CD14-positive monocyte (primary cell): ENCODE measurements at regions not wholly inside any gene's neighbourhood (a gene's known extent, or its start where the extent isn't known, plus 50 kb on each side); places are given as distances from the start of the nearest gene placed in this dataset.

ENCODE experiments used
- DNase-seq, 3 donors: peaks; one replicate each; pipeline ENCODE4 v3.0.0-alpha.2; 2011 to 2022
- H2AFZ ChIP-seq: 2 replicates; pipeline ENCODE4 v1.6.0; 2012; ENCODE audit warnings: mild to moderate bottlenecking, low read depth, low read length, inconsistent platforms; ENCODE audit not compliant: insufficient read depth, poor library complexity, severe bottlenecking
- H3K27ac ChIP-seq, 2 donors: 1 replicate in 1 of 2; 2 replicates in 1 of 2; pipeline ENCODE4 v1.5.1; 2012 to 2013; ENCODE audit warnings: low read length in 2 of 2, control low read depth in 1 of 2, inconsistent platforms in 1 of 2, low read depth in 1 of 2, mild to moderate bottlenecking in 1 of 2
- H3K27me3 ChIP-seq, 2 donors: one replicate each; pipeline versions ENCODE4 v1.6.0 to v1.6.1; 2011 to 2013; ENCODE audit warnings: low read length in 2 of 2; ENCODE audit not compliant: control insufficient read depth in 2 of 2, insufficient read depth in 2 of 2
- H3K36me3 ChIP-seq, 2 donors: replicated peaks in 1 of 2; 1 replicate in 1 of 2; 2 replicates in 1 of 2; pipeline versions ENCODE4 v1.5.1 to v1.6.1; 2012 to 2013; ENCODE audit warnings: low read length in 2 of 2, control low read depth in 1 of 2, inconsistent platforms in 1 of 2, mild to moderate bottlenecking in 1 of 2; ENCODE audit not compliant: insufficient read depth in 2 of 2, control insufficient read depth in 1 of 2
- H3K4me1 ChIP-seq, 2 donors: 1 replicate in 1 of 2; 2 replicates in 1 of 2; pipeline versions ENCODE4 v1.5.1 to v1.6.1; 2012 to 2013; ENCODE audit warnings: low read length in 2 of 2, control low read depth in 1 of 2, inconsistent platforms in 1 of 2, mild to moderate bottlenecking in 1 of 2, moderate library complexity in 1 of 2; ENCODE audit not compliant: insufficient read depth in 2 of 2, control insufficient read depth in 1 of 2
- H3K4me2 ChIP-seq: replicated peaks from 2 replicates; pipeline ENCODE3; 2012; ENCODE audit warnings: low read length, moderate library complexity, mild to moderate bottlenecking; ENCODE audit not compliant: poor library complexity, severe bottlenecking; ENCODE audit errors: extremely low read depth
- H3K4me3 ChIP-seq, 3 experiments: fragments of 200-600 bp in 1 of 3; sonication (generic) in 1 of 3; replicated peaks in 1 of 3; 1 replicate in 2 of 3; 2 replicates in 1 of 3; pipeline ENCODE4 v1.5.1; 2011 to 2013; ENCODE audit warnings: low read length in 3 of 3, mild to moderate bottlenecking in 3 of 3, control low read depth in 2 of 3, low read depth in 2 of 3, inconsistent platforms in 1 of 3, moderate library complexity in 1 of 3
- H3K79me2 ChIP-seq: 2 replicates; pipeline ENCODE4 v1.6.0; 2012; ENCODE audit warnings: mild to moderate bottlenecking, control low read depth, inconsistent platforms, low read length, moderate library complexity; ENCODE audit not compliant: insufficient read depth
- H3K9ac ChIP-seq: 2 replicates; pipeline ENCODE4 v1.6.0; 2017; ENCODE audit warnings: low read length, mild to moderate bottlenecking; ENCODE audit not compliant: insufficient read depth, poor library complexity, severe bottlenecking
- H3K9me3 ChIP-seq, 2 donors: replicated peaks in 1 of 2; 1 replicate in 1 of 2; 2 replicates in 1 of 2; pipeline versions ENCODE4 v1.5.1 to v1.6.1; 2012 to 2013; ENCODE audit warnings: low read length in 2 of 2, control low read depth in 1 of 2; ENCODE audit not compliant: control insufficient read depth in 1 of 2, insufficient read depth in 1 of 2
- H4K20me1 ChIP-seq: 2 replicates; pipeline ENCODE4 v1.6.0; 2012; ENCODE audit warnings: mild to moderate bottlenecking, low read length, control low read depth, moderate library complexity; ENCODE audit not compliant: insufficient read depth
- H3K27ac Mint-ChIP-seq, 7 donors: one replicate each; pipeline ENCODE4 v1.8.0; 2020; ENCODE audit warnings: mild to moderate bottlenecking in 7 of 7, mixed read lengths in 7 of 7, moderate library complexity in 6 of 7, inconsistent platforms in 2 of 7
- H3K27me3 Mint-ChIP-seq, 3 donors: one replicate each; pipeline ENCODE4 v1.8.0; 2021 to 2022; ENCODE audit warnings: low read depth in 3 of 3, mild to moderate bottlenecking in 3 of 3, mixed read lengths in 3 of 3, moderate library complexity in 3 of 3, inconsistent platforms in 1 of 3
- H3K36me3 Mint-ChIP-seq, 2 donors: one replicate each; pipeline ENCODE4 v1.8.0; 2020; ENCODE audit warnings: mixed read lengths in 2 of 2, inconsistent platforms in 1 of 2, mild to moderate bottlenecking in 1 of 2
- H3K4me1 Mint-ChIP-seq: one replicate; pipeline ENCODE4 v1.8.0; 2020; ENCODE audit warnings: mild to moderate bottlenecking, mixed read lengths
- H3K4me3 Mint-ChIP-seq, 2 donors: one replicate each; pipeline ENCODE4 v1.8.0; 2020; ENCODE audit warnings: mild to moderate bottlenecking in 2 of 2, mixed read lengths in 2 of 2, moderate library complexity in 1 of 2
- H3K9me3 Mint-ChIP-seq, 7 donors: one replicate each; pipeline ENCODE4 v1.8.0; 2020 to 2022; ENCODE audit warnings: mixed read lengths in 7 of 7, mild to moderate bottlenecking in 6 of 7, moderate library complexity in 6 of 7, inconsistent platforms in 2 of 7
- WGBS: methylation state at CpG from one replicate; pipeline ENCODE4 v1.1.5; 2013; ENCODE audit warnings: missing lambda C conversion rate; ENCODE audit not compliant: insufficient coverage; 5-methylcytosine and 5-hydroxymethylcytosine counted together
- intact Hi-C, 2 donors: fragments of 100-400 bp; cut with micrococcal nuclease; formaldehyde crosslinking; loops; one replicate each; pipeline versions ENCODE4 v1.15.0 to v1.15.1; 2023
- TF ChIP-seq, protein P1 (sequence below): fragments of 200-600 bp; IDR thresholded peaks from one replicate; pipeline ENCODE4 v1.8.0; 2022; ENCODE audit warnings: antibody characterized with exemption, mild to moderate bottlenecking

DNA sequence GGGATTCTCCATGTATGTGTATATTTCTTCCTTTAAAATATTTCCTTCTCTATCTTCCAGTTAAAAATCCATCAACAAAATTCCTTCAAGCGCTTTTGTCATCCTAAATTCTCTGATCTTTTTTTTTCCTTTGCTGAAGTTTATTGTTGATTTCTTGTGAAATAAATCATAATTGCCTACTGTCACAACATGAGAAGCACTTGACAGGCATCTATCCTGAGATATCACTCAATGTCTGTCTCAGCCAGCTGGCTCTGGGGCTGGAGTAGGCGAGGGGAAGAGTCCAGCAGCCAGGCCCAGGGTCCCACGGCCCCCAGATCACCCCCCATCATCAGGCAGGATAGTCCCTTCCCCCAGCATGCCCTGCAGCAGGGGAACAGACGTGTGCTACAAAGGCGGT is 109.0 kb upstream of the TLE3 start:
- H3K4me3 Mint-ChIP-seq, result no peak overlapping the region

DNA sequence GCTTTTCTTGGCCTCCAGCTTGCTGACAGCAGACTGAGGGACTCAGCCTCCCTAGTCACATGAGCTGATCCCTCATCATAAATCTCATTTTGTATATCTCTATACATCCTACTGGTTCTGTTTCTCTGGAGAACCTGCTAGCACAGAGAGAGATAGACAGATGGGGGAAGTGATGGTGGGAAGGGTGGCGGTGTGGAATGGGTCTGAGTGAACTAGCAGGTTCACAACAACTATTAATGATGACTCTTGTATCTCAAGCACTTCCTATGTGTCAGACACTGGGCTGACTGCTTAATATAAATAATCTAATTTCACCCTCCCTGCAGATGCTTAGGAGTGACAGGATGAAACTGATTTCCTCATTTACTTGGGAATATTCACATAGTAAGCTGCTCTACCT is 106.9 kb upstream of the TLE3 start:
- no peak overlapping the region for H3K9ac ChIP-seq
- H3K4me2 ChIP-seq, result no peak overlapping the region
- no peaks in the 10 kb centered on the region for H4K20me1 ChIP-seq
- no peak overlapping the region for H2AFZ ChIP-seq
- no peak overlapping the region for H3K27ac ChIP-seq
- no peaks in the 10 kb centered on the region for H3K4me1 ChIP-seq
- no peaks in the 10 kb centered on the region for H3K36me3 Mint-ChIP-seq
- H3K4me3 Mint-ChIP-seq, result no peak overlapping the region
- no CpG with 5 or more reads among the region's 1 CpG for WGBS
- H3K9me3 ChIP-seq, result no peaks in the 10 kb centered on the region
- peaks cover 16 to 23% (median 17%) of the 10 kb centered on the region in 3 donors for H3K27me3 Mint-ChIP-seq
- no peaks in the 10 kb centered on the region for H3K36me3 ChIP-seq
- no peak overlapping the region for H3K27ac Mint-ChIP-seq
- intact Hi-C loops, result no loop called here
- no peak for DNase-seq
- no peaks in the 10 kb centered on the region for H3K9me3 Mint-ChIP-seq
- H3K4me3 ChIP-seq, result no peak overlapping the region
- TF ChIP-seq, protein P1, sequence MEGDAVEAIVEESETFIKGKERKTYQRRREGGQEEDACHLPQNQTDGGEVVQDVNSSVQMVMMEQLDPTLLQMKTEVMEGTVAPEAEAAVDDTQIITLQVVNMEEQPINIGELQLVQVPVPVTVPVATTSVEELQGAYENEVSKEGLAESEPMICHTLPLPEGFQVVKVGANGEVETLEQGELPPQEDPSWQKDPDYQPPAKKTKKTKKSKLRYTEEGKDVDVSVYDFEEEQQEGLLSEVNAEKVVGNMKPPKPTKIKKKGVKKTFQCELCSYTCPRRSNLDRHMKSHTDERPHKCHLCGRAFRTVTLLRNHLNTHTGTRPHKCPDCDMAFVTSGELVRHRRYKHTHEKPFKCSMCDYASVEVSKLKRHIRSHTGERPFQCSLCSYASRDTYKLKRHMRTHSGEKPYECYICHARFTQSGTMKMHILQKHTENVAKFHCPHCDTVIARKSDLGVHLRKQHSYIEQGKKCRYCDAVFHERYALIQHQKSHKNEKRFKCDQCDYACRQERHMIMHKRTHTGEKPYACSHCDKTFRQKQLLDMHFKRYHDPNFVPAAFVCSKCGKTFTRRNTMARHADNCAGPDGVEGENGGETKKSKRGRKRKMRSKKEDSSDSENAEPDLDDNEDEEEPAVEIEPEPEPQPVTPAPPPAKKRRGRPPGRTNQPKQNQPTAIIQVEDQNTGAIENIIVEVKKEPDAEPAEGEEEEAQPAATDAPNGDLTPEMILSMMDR, result no peak
- no peaks in the 10 kb centered on the region for H3K79me2 ChIP-seq
- H3K27me3 ChIP-seq, result peaks cover 0 to 7% of the 10 kb centered on the region in 2 donors
- peaks cover 2% of the 10 kb centered on the region for H3K4me1 Mint-ChIP-seq

More for the DNA sequence above, 109.0 kb upstream of the TLE3 start:
- H3K79me2 ChIP-seq, result no peaks in the 10 kb centered on the region
- WGBS, result 87% methylated on average over 3 of the region's 5 CpGs
- no peaks in the 10 kb centered on the region for H3K27me3 ChIP-seq
- no peak for DNase-seq
- TF ChIP-seq, protein P1, result no peak
- H3K27me3 Mint-ChIP-seq, result peaks cover 7 to 10% (median 10%) of the 10 kb centered on the region in 3 donors
- H3K4me3 ChIP-seq, result no peak overlapping the region
- no peaks in the 10 kb centered on the region for H3K9me3 Mint-ChIP-seq
- peak overlapping the region in 1 of 7 donors; percentile 45 for H3K27ac Mint-ChIP-seq
- no peak overlapping the region for H3K9ac ChIP-seq
- no peak overlapping the region for H2AFZ ChIP-seq
- H3K36me3 Mint-ChIP-seq, result no peaks in the 10 kb centered on the region
- H3K36me3 ChIP-seq, result no peaks in the 10 kb centered on the region
- H3K9me3 ChIP-seq, result no peaks in the 10 kb centered on the region
- intact Hi-C loops, result no loop called here
- no peaks in the 10 kb centered on the region for H3K4me1 ChIP-seq
- H3K4me2 ChIP-seq, result no peak overlapping the region
- H4K20me1 ChIP-seq, result no peaks in the 10 kb centered on the region
- H3K4me1 Mint-ChIP-seq, result no peaks in the 10 kb centered on the region
- no peak overlapping the region for H3K27ac ChIP-seq
